ENCODE measurements at regions not wholly inside any gene's neighbourhood (a gene's known extent, or its start where the extent isn't known, plus 50 kb on each side); places are given as distances from the start of the nearest gene placed in this dataset.

DNA sequence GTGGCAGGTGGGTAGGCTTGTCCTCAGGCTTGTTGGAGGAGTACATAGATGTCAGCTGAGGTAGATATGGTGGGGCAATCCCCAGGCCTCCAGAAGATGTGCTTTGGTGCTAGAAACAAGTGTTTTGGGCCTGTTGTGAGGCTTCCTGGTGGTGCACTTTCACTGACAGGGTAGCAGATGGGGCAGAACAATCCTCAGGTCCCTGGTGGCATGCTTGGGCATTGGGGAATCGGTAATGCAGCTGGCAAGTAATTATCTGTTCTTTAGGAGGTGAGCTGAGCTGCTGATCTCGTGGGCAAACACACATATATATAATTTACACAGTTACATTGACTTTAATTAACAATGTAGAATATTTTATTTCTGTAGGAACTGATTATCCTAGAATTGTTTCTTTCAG is 458.7 kb downstream of the BMP2 start:
- TF ChIP-seq PATZ1 (CRISPR knock-in tag; IDR thresholded peaks at IDR 0.05; ENCODE audit: borderline replicate concordance) = no peak
- TF ChIP-seq ZNF565 (CRISPR knock-in tag; conservative IDR thresholded peaks at IDR 0.05; ENCODE audit: low read depth) = no peak
- TF ChIP-seq ESRRG (CRISPR knock-in tag; IDR thresholded peaks at IDR 0.05) = no peak
- no peak for TF ChIP-seq ZNF70 (CRISPR knock-in tag; IDR thresholded peaks at IDR 0.05)
- TF ChIP-seq SNAI2 (CRISPR knock-in tag; IDR thresholded peaks at IDR 0.05) = no peak

Measured in SK-N-SH treated with all-trans-retinoic acid at 6 μM for 48 hours (cell line).